Colonic mucosa (tissue), 4 donors: ENCODE measurements at regions not wholly inside any gene's neighbourhood (a gene's known extent, or its start where the extent isn't known, plus 50 kb on each side); places are given as distances from the start of the nearest gene placed in this dataset.

Source experiments
- DNase-seq: peaks from one replicate; pipeline ENCODE4 v3.0.0-alpha.2; 2020
- H3K27ac ChIP-seq: fragments of 200-600 bp; one replicate; pipeline ENCODE4 v1.8.0; 2021
- H3K27me3 ChIP-seq: fragments of 200-600 bp; one replicate; pipeline ENCODE4 v1.8.0; 2021
- H3K36me3 ChIP-seq: fragments of 200-600 bp; one replicate; pipeline ENCODE4 v1.8.0; 2021
- H3K4me1 ChIP-seq: fragments of 200-600 bp; one replicate; pipeline ENCODE4 v1.8.0; 2021; ENCODE audit warnings: mild to moderate bottlenecking
- H3K4me3 ChIP-seq: fragments of 200-600 bp; one replicate; pipeline ENCODE4 v1.8.0; 2021
- H3K9ac ChIP-seq, 2 donors: one replicate each; pipeline ENCODE4 v1.7.0; 2013; ENCODE audit warnings: control low read depth in 2 of 2, low read depth in 2 of 2, low read length in 2 of 2
- H3K9me3 ChIP-seq: fragments of 200-600 bp; one replicate; pipeline ENCODE4 v1.8.0; 2021
- intact Hi-C: fragments of 100-400 bp; cut with DNase I; formaldehyde crosslinking; loops from one replicate; pipeline ENCODE4 v1.14.1; 2022
- TF ChIP-seq, protein P1 (sequence below): fragments of 200-600 bp; IDR thresholded peaks from one replicate; pipeline ENCODE4 v1.8.0; 2022; ENCODE audit warnings: antibody characterized with exemption, mild to moderate bottlenecking
- donor health status: healthy.
- donor health status: DM: no; HTN: no; CAD: no.
- donor health status: DM: no; HTN: no; CAD: no.

DNA sequence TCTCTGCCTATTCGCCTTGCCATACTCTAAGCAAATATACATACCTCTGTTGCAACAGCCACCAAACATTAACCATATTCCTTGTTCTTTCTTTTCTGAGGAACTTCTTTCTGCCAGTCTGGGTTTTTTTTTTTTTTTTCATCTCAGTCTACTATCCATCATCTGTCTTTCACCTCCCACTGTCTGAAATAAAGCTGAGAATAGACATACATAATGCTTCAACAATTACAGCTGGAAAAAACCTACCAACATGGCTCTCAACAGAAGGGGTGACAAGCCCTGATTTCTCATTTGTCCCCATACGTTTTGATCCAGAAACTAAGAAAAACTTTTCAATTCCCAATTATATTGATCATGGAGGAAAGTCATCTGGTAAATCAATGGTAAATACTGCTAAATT, 728.8 kb upstream of the POU3F3 start:
- Histone ChIP-seq H3K27me3 (no peaks in the 10 kb centered on the region), H3K36me3 (no peaks in the 10 kb centered on the region), H3K9ac (no peak overlapping the region), H3K4me3 (no peak overlapping the region), H3K9me3 (no peaks in the 10 kb centered on the region), H3K4me1 (no peaks in the 10 kb centered on the region), H3K27ac (no peak overlapping the region)
- no peak for DNase-seq
- TF ChIP-seq, protein P1, sequence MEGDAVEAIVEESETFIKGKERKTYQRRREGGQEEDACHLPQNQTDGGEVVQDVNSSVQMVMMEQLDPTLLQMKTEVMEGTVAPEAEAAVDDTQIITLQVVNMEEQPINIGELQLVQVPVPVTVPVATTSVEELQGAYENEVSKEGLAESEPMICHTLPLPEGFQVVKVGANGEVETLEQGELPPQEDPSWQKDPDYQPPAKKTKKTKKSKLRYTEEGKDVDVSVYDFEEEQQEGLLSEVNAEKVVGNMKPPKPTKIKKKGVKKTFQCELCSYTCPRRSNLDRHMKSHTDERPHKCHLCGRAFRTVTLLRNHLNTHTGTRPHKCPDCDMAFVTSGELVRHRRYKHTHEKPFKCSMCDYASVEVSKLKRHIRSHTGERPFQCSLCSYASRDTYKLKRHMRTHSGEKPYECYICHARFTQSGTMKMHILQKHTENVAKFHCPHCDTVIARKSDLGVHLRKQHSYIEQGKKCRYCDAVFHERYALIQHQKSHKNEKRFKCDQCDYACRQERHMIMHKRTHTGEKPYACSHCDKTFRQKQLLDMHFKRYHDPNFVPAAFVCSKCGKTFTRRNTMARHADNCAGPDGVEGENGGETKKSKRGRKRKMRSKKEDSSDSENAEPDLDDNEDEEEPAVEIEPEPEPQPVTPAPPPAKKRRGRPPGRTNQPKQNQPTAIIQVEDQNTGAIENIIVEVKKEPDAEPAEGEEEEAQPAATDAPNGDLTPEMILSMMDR, result no peak
- intact Hi-C loops, result no loop called here

GRCh38 chr2:104127049-104127770, 726.7 kb upstream of the POU3F3 start:
- no peak overlapping the region for H3K4me3 ChIP-seq
- intact Hi-C loops, result no loop called here
- no peaks in the 10 kb centered on the region for H3K4me1 ChIP-seq
- H3K27ac ChIP-seq, result no peak overlapping the region
- no peaks in the 10 kb centered on the region for H3K27me3 ChIP-seq
- H3K36me3 ChIP-seq, result no peaks in the 10 kb centered on the region
- no peaks in the 10 kb centered on the region for H3K9me3 ChIP-seq
- DNase-seq, result no peak
- TF ChIP-seq, protein P1, result no peak
- no peak overlapping the region for H3K9ac ChIP-seq

DNA sequence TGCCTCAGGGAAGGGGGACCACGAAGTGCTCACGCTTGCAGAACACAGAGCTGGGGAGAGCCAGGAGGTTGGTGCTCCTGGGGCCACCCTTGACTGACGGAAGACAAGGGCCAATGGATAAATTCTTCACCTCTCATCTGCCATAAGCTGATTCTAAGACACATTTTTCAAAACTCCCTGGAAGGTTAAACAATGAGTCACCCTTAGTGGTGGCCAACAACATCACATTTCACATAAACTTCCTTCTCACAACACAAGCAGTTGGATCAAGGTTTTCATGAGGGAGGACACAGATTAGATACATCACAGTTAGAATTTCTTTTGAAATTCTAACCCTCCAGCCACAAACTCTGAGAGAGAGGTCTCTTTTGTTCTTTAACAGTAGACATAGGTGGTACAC, 713.6 kb upstream of the POU3F3 start:
- H3K27ac ChIP-seq, result no peak overlapping the region
- H3K9ac ChIP-seq, result no peak overlapping the region
- H3K27me3 ChIP-seq, result no peaks in the 10 kb centered on the region
- no peaks in the 10 kb centered on the region for H3K4me1 ChIP-seq
- intact Hi-C loops, result no loop called here
- no peak for DNase-seq
- no peak overlapping the region for H3K4me3 ChIP-seq
- TF ChIP-seq, protein P1, result no peak
- H3K36me3 ChIP-seq, result no peaks in the 10 kb centered on the region
- H3K9me3 ChIP-seq, result no peaks in the 10 kb centered on the region

- Histone ChIP-seq H3K27ac (no peak overlapping the region), H3K4me3 (no peak overlapping the region), H3K27me3 (no peaks in the 10 kb centered on the region), H3K9me3 (no peaks in the 10 kb centered on the region), H3K9ac (no peak overlapping the region), H3K4me1 (no peaks in the 10 kb centered on the region), H3K36me3 (no peaks in the 10 kb centered on the region)
- TF ChIP-seq, protein P1, result no peak
- DNase-seq, result no peak
- intact Hi-C loops, result no loop called here
Observed at GRCh38 chr2:104158191-104158590, 695.7 kb upstream of the POU3F3 start.

DNA sequence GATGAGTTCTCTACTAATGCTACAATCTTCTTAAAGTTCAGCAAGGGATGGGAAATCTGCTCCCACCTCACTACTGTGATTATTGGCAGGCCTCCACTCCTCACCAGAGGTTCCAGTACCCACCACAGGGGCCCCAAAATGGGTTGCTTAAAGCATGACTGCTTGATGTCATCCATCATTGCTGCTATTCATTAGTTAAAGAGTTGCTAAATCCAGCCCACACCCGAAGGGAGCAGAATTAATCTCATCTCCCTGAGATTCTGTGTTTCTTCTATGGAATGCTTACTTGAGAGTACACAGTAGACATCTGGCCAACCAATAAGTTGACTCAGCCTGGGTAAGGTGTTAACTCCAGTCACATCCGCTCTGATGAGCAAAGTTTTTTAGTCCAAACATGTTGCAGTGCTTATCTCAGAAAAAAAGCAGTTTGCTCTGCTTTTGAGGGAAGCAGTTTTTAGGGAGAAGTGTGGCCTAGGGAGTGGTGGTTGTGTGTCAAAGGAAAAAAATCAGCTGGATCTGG, 690.2 kb upstream of the POU3F3 start:
- intact Hi-C loops, result no loop called here
- DNase-seq, result no peak
- Histone ChIP-seq H3K36me3 (no peaks in the 10 kb centered on the region), H3K27ac (no peak overlapping the region), H3K4me1 (no peaks in the 10 kb centered on the region), H3K9ac (no peak overlapping the region), H3K4me3 (no peak overlapping the region), H3K9me3 (no peaks in the 10 kb centered on the region), H3K27me3 (no peaks in the 10 kb centered on the region)
- TF ChIP-seq, protein P1, result no peak
